ENCODE measurements at regions not wholly inside any gene's neighbourhood (a gene's known extent, or its start where the extent isn't known, plus 50 kb on each side); places are given as distances from the start of the nearest gene placed in this dataset.

- Histone ChIP-seq H3K79me2 (ENCODE audit: low read length) (no peaks in the 10 kb centered on the region), H2AFZ (ENCODE audit: low read length) (no peak overlapping the region), H3K9ac (ENCODE audit: low read length) (no peak overlapping the region), H4K20me1 (ENCODE audit: insufficient read depth, low read length) (no peaks in the 10 kb centered on the region), H3K4me2 (ENCODE audit: low read depth, low read length) (no peak overlapping the region), H3K36me3 (replicated peaks; ENCODE audit: insufficient read depth, low read length) (no peaks in the 10 kb centered on the region), H3F3A (ENCODE audit: insufficient read depth, low read length) (no peaks in the 10 kb centered on the region), H3K4me1 (ENCODE audit: low read length) (no peaks in the 10 kb centered on the region), H3K9me2 (replicated peaks; ENCODE audit: insufficient read depth, low read length) (no peaks in the 10 kb centered on the region), H3K9me3 (replicated peaks; ENCODE audit: insufficient read depth, low read length) (no peaks in the 10 kb centered on the region), H3K4me3 (ENCODE audit: low read length) (no peak overlapping the region), H3K27ac (ENCODE audit: low read length) (no peak overlapping the region), H3K27me3 (replicated peaks; ENCODE audit: insufficient read depth, low read length) (no peaks in the 10 kb centered on the region)
- no peak for DNase-seq
- TF ChIP-seq CTCF (IDR thresholded peaks at IDR 0.05; ENCODE audit: low read length) (no peak), EZH2 (optimal IDR thresholded peaks at IDR 0.05; ENCODE audit: low read depth, low read length) (no peak), EZH2phosphoT487 (IDR thresholded peaks at IDR 0.05; ENCODE audit: low read length) (no peak)
Measured at GRCh38 chr9:38308136-38308535, 84.4 kb upstream of the ALDH1B1 start.

DNA sequence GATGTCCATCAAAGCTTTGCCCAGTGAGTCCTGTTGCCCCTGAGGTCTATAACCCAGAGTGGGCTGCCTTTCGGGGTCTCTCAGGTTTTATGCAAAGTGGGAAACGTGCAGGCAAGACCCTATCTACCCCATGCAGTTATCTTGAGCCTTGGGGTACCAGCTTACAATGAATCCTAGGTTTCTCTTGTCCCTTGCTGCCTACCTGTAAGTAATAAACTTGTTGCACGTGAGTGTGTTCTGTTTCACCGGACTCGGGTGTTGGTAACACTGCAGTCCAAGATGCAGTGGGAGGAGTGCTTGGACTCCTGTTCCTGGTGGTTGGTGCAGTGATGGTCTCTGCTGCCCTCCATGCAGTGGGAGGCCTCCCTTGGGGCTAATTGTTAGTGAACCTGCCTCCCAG lies 85.6 kb upstream of the ALDH1B1 start:
- Histone ChIP-seq H3K27me3 (replicated peaks; ENCODE audit: insufficient read depth, low read length) (no peaks in the 10 kb centered on the region), H4K20me1 (ENCODE audit: insufficient read depth, low read length) (no peaks in the 10 kb centered on the region), H3K27ac (ENCODE audit: low read length) (no peak overlapping the region), H2AFZ (ENCODE audit: low read length) (no peak overlapping the region), H3K9me3 (replicated peaks; ENCODE audit: insufficient read depth, low read length) (no peaks in the 10 kb centered on the region), H3K4me2 (ENCODE audit: low read depth, low read length) (no peak overlapping the region), H3K9ac (ENCODE audit: low read length) (no peak overlapping the region), H3K9me2 (replicated peaks; ENCODE audit: insufficient read depth, low read length) (no peaks in the 10 kb centered on the region), H3F3A (ENCODE audit: insufficient read depth, low read length) (no peaks in the 10 kb centered on the region), H3K4me3 (ENCODE audit: low read length) (no peak overlapping the region), H3K79me2 (ENCODE audit: low read length) (no peaks in the 10 kb centered on the region), H3K4me1 (ENCODE audit: low read length) (no peaks in the 10 kb centered on the region), H3K36me3 (replicated peaks; ENCODE audit: insufficient read depth, low read length) (no peaks in the 10 kb centered on the region)
- no peak for TF ChIP-seq EZH2 (optimal IDR thresholded peaks at IDR 0.05; ENCODE audit: low read depth, low read length)
- no peak for TF ChIP-seq CTCF (IDR thresholded peaks at IDR 0.05; ENCODE audit: low read length)
- no peak for DNase-seq

DNA sequence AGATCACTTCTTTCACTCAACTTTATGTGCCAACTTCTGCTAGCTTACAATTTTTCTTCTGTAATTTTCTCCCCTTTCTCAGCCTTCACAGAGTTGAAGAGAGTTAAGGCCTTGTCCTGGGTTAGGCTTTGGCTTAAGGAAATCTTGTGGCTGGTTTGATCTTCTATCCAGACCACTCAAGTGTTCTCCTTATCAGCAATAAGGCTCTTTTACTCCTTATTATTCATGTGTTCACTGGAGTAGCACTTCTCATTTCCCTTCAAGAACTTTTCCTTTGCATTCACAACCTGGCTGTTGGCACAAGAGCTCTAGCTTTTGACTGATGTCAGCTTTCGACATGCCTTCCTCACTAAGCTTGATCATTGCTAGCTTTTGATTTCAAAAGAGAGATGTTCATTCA lies 86.9 kb upstream of the ALDH1B1 start:
- H3K9ac ChIP-seq (ENCODE audit: low read length): no peak overlapping the region
- no peak overlapping the region for H2AFZ ChIP-seq (ENCODE audit: low read length)
- no peaks in the 10 kb centered on the region for H4K20me1 ChIP-seq (ENCODE audit: insufficient read depth, low read length)
- no peak overlapping the region for H3K27ac ChIP-seq (ENCODE audit: low read length)
- H3K27me3 ChIP-seq (replicated peaks; ENCODE audit: insufficient read depth, low read length): no peaks in the 10 kb centered on the region
- H3K4me2 ChIP-seq (ENCODE audit: low read depth, low read length): no peak overlapping the region
- no peaks in the 10 kb centered on the region for H3K79me2 ChIP-seq (ENCODE audit: low read length)
- H3K9me2 ChIP-seq (replicated peaks; ENCODE audit: insufficient read depth, low read length): no peaks in the 10 kb centered on the region
- no peaks in the 10 kb centered on the region for H3K36me3 ChIP-seq (replicated peaks; ENCODE audit: insufficient read depth, low read length)
- no peaks in the 10 kb centered on the region for H3K9me3 ChIP-seq (replicated peaks; ENCODE audit: insufficient read depth, low read length)
- no peak overlapping the region for H3K4me3 ChIP-seq (ENCODE audit: low read length)
- TF ChIP-seq CTCF (IDR thresholded peaks at IDR 0.05; ENCODE audit: low read length) (no peak), EZH2phosphoT487 (IDR thresholded peaks at IDR 0.05; ENCODE audit: low read length) (no peak)
- no peak for DNase-seq
- H3F3A ChIP-seq (ENCODE audit: insufficient read depth, low read length): no peaks in the 10 kb centered on the region
- no peaks in the 10 kb centered on the region for H3K4me1 ChIP-seq (ENCODE audit: low read length)

Data from MM.1S (cell line).